GM21528 (cell line): ENCODE measurements at regions not wholly inside any gene's neighbourhood (a gene's known extent, or its start where the extent isn't known, plus 50 kb on each side); places are given as distances from the start of the nearest gene placed in this dataset.
"Not testable (repeated sequence)": the region's sequence is repeated elsewhere in the genome, so short reads cannot be mapped to it uniquely, and the experiment has no call there.

Source experiments
- ATAC-seq: cut with Tn5 transposase; IDR thresholded peaks from one replicate; pipeline ENCODE4 v1.9.1; 2021; ENCODE audit warnings: mild to moderate bottlenecking, moderate library complexity; ENCODE audit not compliant: unreplicated experiment, low FRiP score

- no peak for ATAC-seq
These were observed 67.7 kb downstream of the SMIM20 start for GRCh38 chr4:25981749-25982148.

GRCh38 chr4:25982962-25983361 is 68.9 kb downstream of the SMIM20 start:
- ATAC-seq, result no peak

GRCh38 chr4:25984266-25984665 is 70.2 kb downstream of the SMIM20 start:
- ATAC-seq, result no peak

- no peak for ATAC-seq
These were observed 70.8 kb downstream of the SMIM20 start for GRCh38 chr4:25984796-25985195.

GRCh38 chr4:25986807-25987206 is 72.8 kb downstream of the SMIM20 start:
- ATAC-seq, result no peak

- ATAC-seq, result no peak
These were observed 77.3 kb downstream of the SMIM20 start for GRCh38 chr4:25991340-25991739.

GRCh38 chr4:25993395-25994185 is 79.6 kb downstream of the SMIM20 start:
- ATAC-seq, result no peak

- ATAC-seq, result not testable (repeated sequence)
These were observed 80.6 kb downstream of the SMIM20 start for GRCh38 chr4:25994577-25994976.

- ATAC-seq, result no peak
These were observed 86.4 kb downstream of the SMIM20 start for GRCh38 chr4:26000274-26000950.

GRCh38 chr4:26001413-26001812 is 87.4 kb downstream of the SMIM20 start:
- no peak for ATAC-seq

GRCh38 chr4:26001816-26002215 is 87.8 kb downstream of the SMIM20 start:
- ATAC-seq, result no peak

- ATAC-seq, result no peak
These were observed 89.0 kb downstream of the SMIM20 start for GRCh38 chr4:26003056-26003455.

GRCh38 chr4:26004290-26004689 is 90.3 kb downstream of the SMIM20 start:
- ATAC-seq, result no peak

- ATAC-seq, result no peak
These were observed 91.7 kb downstream of the SMIM20 start for GRCh38 chr4:26005764-26006163.

GRCh38 chr4:26008737-26009136 is 94.7 kb downstream of the SMIM20 start:
- no peak for ATAC-seq

GRCh38 chr4:26009502-26009901 is 95.5 kb downstream of the SMIM20 start:
- ATAC-seq, result no peak

GRCh38 chr4:26010304-26010703 is 96.3 kb downstream of the SMIM20 start:
- ATAC-seq, result no peak

GRCh38 chr4:26013629-26014028 is 99.6 kb downstream of the SMIM20 start:
- ATAC-seq, result no peak

GRCh38 chr4:26015133-26015651 is 101.2 kb downstream of the SMIM20 start:
- ATAC-seq, result no peak

GRCh38 chr4:26015906-26016305 is 101.9 kb downstream of the SMIM20 start:
- no peak for ATAC-seq

GRCh38 chr4:26017531-26017930 is 103.5 kb downstream of the SMIM20 start:
- ATAC-seq, result no peak
